K562 (cell line): ENCODE measurements at regions not wholly inside any gene's neighbourhood (a gene's known extent, or its start where the extent isn't known, plus 50 kb on each side); places are given as distances from the start of the nearest gene placed in this dataset.

Experiments used
- ATAC-seq: fragments of 200-7000 bp; cut with Tn5 transposase; 3 replicates; pipeline ENCODE4 v1.9.1; 2020; ENCODE audit warnings: moderate library complexity
- BruUV-seq: library from RNA; stranded (reverse); fragments of 400-500 nt; replicated peaks from 2 replicates; lab custom pipeline; 2021; lab: Mats Ljungman, UMichigan
- CTCF ChIA-PET: fragments of 300-600 bp; formaldehyde crosslinking; extraction: SDS; loops from one replicate; lab custom pipeline; 2021; ENCODE audit warnings: low intra/inter-chr PET ratio; lab: Yijun Ruan, JAX
- POLR2A ChIA-PET: fragments of 300-600, 350-650 bp; sonication (Branson Sonifier 250); formaldehyde crosslinking; extraction: SDS; loops from one replicate; lab custom pipeline; 2021; ENCODE audit warnings: antibody characterized with exemption, inconsistent platforms; lab: Yijun Ruan, JAX
- DNase-seq, 4 experiments: peaks; one replicate each; pipeline versions ENCODE4 v3.0.0 to v3.0.0-alpha.2; 2011 to 2018; ENCODE audit warnings: low spot score in 3 of 4, mixed read lengths in 3 of 4; ENCODE audit errors: extremely low read depth in 1 of 4
- FAIRE-seq: peaks from 2 replicates; lab custom pipeline; 2011; peaks lifted over from hg19 to GRCh38; lab: Jason Lieb, UNC
- H2AFZ ChIP-seq: 2 replicates; pipeline ENCODE4 v1.6.0; 2011; ENCODE audit warnings: low read depth, low read length, control low read depth, inconsistent platforms
- H3K27ac ChIP-seq: fragments of 200-600 bp; 3 replicates; pipeline ENCODE4 v1.8.0; 2011; ENCODE audit warnings: low read depth, mild to moderate bottlenecking, control low read depth, inconsistent platforms, low read length, moderate library complexity, mixed read lengths; ENCODE audit errors: extremely low read depth
- H3K27me3 ChIP-seq, 2 experiments: fragments of 300-600 bp in 1 of 2; 2 replicates in 1 of 2; 3 replicates in 1 of 2; pipeline versions ENCODE4 v1.6.0 to v1.8.0; 2011; ENCODE audit warnings: inconsistent platforms in 2 of 2, low read length in 2 of 2, mild to moderate bottlenecking in 1 of 2, mixed read lengths in 1 of 2, moderate library complexity in 1 of 2; ENCODE audit not compliant: control insufficient read depth in 2 of 2, insufficient read depth in 2 of 2
- H3K36me3 ChIP-seq: fragments of 300-600 bp; 3 replicates; pipeline ENCODE4 v1.8.0; 2011; ENCODE audit warnings: mild to moderate bottlenecking, low read length, inconsistent platforms; ENCODE audit not compliant: control insufficient read depth, insufficient read depth
- H3K4me1 ChIP-seq, 2 experiments: fragments of 200-600 bp in 1 of 2; replicated peaks in 1 of 2; 2 replicates in 1 of 2; 3 replicates in 1 of 2; pipeline versions ENCODE4 v1.5.1 to v1.8.0; 2011; ENCODE audit warnings: inconsistent platforms in 2 of 2, low read length in 2 of 2, mild to moderate bottlenecking in 1 of 2, mixed read lengths in 1 of 2, moderate library complexity in 1 of 2; ENCODE audit not compliant: control insufficient read depth in 2 of 2, insufficient read depth in 2 of 2
- H3K4me2 ChIP-seq: 2 replicates; pipeline ENCODE4 v1.6.1; 2011; ENCODE audit warnings: low read length, control low read depth, inconsistent platforms, mixed read lengths; ENCODE audit not compliant: insufficient read depth
- H3K4me3 ChIP-seq: fragments of 200-600 bp; sonication (generic), shearing (Covaris generic); 2 replicates; pipeline ENCODE4 v1.5.1; 2016; ENCODE audit warnings: control low read depth, inconsistent platforms
- H3K79me2 ChIP-seq: fragments of 200-600 bp; 3 replicates; pipeline ENCODE4 v1.8.0; 2011; ENCODE audit warnings: low read length, inconsistent platforms; ENCODE audit not compliant: control insufficient read depth, insufficient read depth
- H3K9ac ChIP-seq, 2 experiments: 2 replicates each; pipeline versions ENCODE4 v1.6.0 to v1.6.1; 2011; ENCODE audit warnings: low read depth in 2 of 2, low read length in 2 of 2, control low read depth in 1 of 2, inconsistent platforms in 1 of 2, mild to moderate bottlenecking in 1 of 2, mixed read lengths in 1 of 2; ENCODE audit not compliant: insufficient read depth in 1 of 2
- H3K9me1 ChIP-seq: one replicate; pipeline ENCODE4 v1.6.0; 2011; ENCODE audit warnings: inconsistent platforms, mild to moderate bottlenecking, low read length, moderate library complexity; ENCODE audit not compliant: control insufficient read depth, insufficient read depth
- H3K9me3 ChIP-seq: replicated peaks from 2 replicates; pipeline ENCODE4 v1.5.1; 2011; ENCODE audit warnings: low read depth, low read length, inconsistent platforms; ENCODE audit not compliant: control insufficient read depth, insufficient read depth
- H4K20me1 ChIP-seq: replicated peaks from 2 replicates; pipeline ENCODE4 v1.6.1; 2011; ENCODE audit warnings: low read length, inconsistent platforms, mixed read lengths; ENCODE audit not compliant: control insufficient read depth, insufficient read depth
- ATF2 ChIP-seq: sonication (generic); formaldehyde crosslinking; IDR thresholded peaks from 2 replicates; pipeline ENCODE4 v1.8.1; 2022; ENCODE audit warnings: missing genetic modification reagents
- MED1 ChIP-seq: sonication (generic); formaldehyde crosslinking; IDR thresholded peaks from 2 replicates; pipeline ENCODE4 v1.8.1; 2023; ENCODE audit warnings: missing genetic modification reagents, borderline replicate concordance
- MNT ChIP-seq, 2 experiments: fragments of 450-650 bp; conservative IDR thresholded peaks; 2 replicates each; pipeline ENCODE4 v1.6.1; 2017; ENCODE audit warnings: mild to moderate bottlenecking in 2 of 2, moderate library complexity in 2 of 2
- ZNF174 ChIP-seq: fragments of 250-450 bp; sonication (Bioruptor Pico); IDR thresholded peaks from 2 replicates; pipeline ENCODE4 v1.4.0; 2020; ENCODE audit warnings: mild to moderate bottlenecking
- ZNF239 ChIP-seq: fragments of 250-450 bp; sonication (Bioruptor Pico); IDR thresholded peaks from 2 replicates; pipeline ENCODE4 v1.4.0; 2020; ENCODE audit warnings: mild to moderate bottlenecking
- WGBS: fragments of 100-300 bp; shearing (Covaris generic); methylation state at CpG from one replicate; pipeline ENCODE4 v1.1.6; 2016; ENCODE audit warnings: low coverage, mixed read lengths; ENCODE audit not compliant: insufficient coverage; ENCODE audit errors: missing lambda C conversion rate; 5-methylcytosine and 5-hydroxymethylcytosine counted together
- in situ Hi-C: fragments of 300-500 bp; cut with MboI; formaldehyde crosslinking; loops from 4 replicates; pipeline ENCODE4 v1.15.0; 2018; ENCODE audit warnings: inconsistent platforms, mixed read lengths
- intact Hi-C: fragments of 100-400 bp; cut with micrococcal nuclease; formaldehyde crosslinking; loops from 2 replicates; pipeline ENCODE4 v1.14.2; 2022
- TF ChIP-seq, protein P1 (sequence below): fragments of 250-450 bp; sonication (Bioruptor Pico); IDR thresholded peaks from 2 replicates; pipeline ENCODE4 v1.5.0; 2021; ENCODE audit warnings: mild to moderate bottlenecking, moderate library complexity

DNA sequence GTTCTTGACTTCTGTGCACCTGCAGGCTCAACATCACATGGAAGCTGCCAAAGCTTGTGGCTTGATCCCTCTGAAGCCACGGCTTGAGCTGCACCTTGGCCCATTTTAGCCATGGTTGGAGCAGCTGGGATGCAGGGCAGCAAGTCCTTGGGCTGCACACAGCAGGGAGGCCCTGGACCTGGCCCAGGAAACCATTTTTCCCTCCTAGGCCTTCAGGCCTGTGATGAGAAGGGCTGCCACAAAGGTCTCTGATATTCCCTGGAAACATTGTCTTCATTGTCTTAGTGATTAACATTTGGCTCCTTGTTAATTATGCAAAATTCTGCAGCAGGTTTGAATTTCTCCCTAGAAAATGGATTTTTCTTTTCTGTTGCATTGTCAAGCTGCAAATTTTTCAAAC, 394.1 kb upstream of the FAR2 start:
- no peak for DNase-seq
- no peaks in the 10 kb centered on the region for H3K79me2 ChIP-seq
- H2AFZ ChIP-seq: no peak overlapping the region
- no TSS peak for BruUV-seq
- no peak for FAIRE-seq
- intact Hi-C loops: no loop called here
- H3K36me3 ChIP-seq: no peaks in the 10 kb centered on the region
- H3K9me1 ChIP-seq: no peaks in the 10 kb centered on the region
- no peaks in the 10 kb centered on the region for H3K27me3 ChIP-seq
- no peaks in the 10 kb centered on the region for H3K4me1 ChIP-seq
- TF ChIP-seq MED1 (CRISPR knock-in tag): no peak
- no peak for TF ChIP-seq MNT (conservative IDR thresholded peaks at IDR 0.05)
- TF ChIP-seq ZNF239 (CRISPR knock-in tag): no peak
- TF ChIP-seq ZNF174: no peak
- no peak for TF ChIP-seq ATF2
- TF ChIP-seq, protein P1, sequence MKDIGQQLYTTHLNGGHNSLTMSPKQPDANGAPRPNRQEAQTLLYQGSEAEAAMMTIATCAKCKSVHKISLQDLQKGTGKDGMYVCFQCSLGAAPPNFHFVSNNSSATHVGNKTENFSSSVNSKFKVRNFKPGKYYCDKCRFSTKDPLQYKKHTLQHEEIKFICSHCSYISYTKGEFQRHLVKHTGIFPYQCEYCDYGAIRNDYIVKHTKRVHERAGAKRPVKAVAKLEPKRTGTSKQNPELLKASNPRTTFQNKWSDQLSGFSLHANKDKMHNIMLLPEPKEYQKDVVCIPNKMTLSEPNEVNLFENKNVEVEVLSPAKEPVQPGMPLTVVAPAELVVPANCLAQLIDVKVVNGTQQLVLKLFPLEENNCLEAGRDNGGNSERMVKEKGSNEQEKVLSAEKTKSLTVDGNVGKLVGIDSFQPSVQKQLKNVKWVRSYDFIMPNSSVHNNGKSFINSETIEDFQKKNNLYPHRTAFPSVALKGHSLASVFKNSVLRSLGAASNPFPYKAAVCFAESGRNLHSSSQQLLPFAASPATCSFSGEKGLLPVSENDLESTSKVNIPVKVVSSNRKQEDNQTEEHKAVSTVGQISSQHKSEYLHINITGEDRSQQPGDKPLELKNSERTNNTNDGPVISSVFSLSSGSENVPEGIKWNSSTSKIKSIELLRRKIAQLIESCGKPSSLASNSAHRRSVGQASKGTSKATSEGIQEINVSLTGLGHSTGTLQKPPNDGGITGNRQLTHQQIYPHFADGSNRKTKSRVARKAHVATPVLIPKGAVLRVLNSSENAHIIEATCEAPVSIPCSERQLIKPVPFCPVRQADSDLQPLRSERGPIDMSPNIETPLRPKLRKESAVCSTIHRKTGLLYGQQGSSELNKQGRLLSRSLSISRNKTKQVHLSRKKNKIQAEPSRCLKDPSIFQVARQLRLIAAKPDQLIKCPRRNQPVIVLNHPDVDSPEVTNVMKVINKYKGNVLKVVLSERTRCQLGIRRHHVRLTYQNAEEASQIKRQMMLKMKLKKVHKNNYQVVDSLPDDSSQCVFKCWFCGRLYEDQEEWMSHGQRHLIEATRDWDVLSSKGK (CRISPR knock-in tag): no peak
- TF ChIP-seq, all 486 proteins: peak for 0
- Histone ChIP-seq H3K9ac (no peak overlapping the region), H3K4me3 (no peak overlapping the region), H3K9me3 (no peaks in the 10 kb centered on the region), H4K20me1 (no peaks in the 10 kb centered on the region), H3K4me2 (no peak overlapping the region), H3K27ac (no peak overlapping the region)
- ChIA-PET POLR2A (no interaction called here), CTCF (no interaction called here)
- in situ Hi-C loops: no loop called here
- ATAC-seq: no peak
- 0% methylated on average over 1 of the region's 1 CpG for WGBS
